GM19324 (cell line): ENCODE measurements at regions not wholly inside any gene's neighbourhood (a gene's known extent, or its start where the extent isn't known, plus 50 kb on each side); places are given as distances from the start of the nearest gene placed in this dataset.
"Not testable (repeated sequence)": the region's sequence is repeated elsewhere in the genome, so short reads cannot be mapped to it uniquely, and the experiment has no call there.

Source experiments
- ATAC-seq: cut with Tn5 transposase; IDR thresholded peaks from one replicate; pipeline ENCODE4 v1.9.1; 2021; ENCODE audit warnings: mild to moderate bottlenecking, moderate library complexity; ENCODE audit not compliant: unreplicated experiment, low FRiP score

DNA sequence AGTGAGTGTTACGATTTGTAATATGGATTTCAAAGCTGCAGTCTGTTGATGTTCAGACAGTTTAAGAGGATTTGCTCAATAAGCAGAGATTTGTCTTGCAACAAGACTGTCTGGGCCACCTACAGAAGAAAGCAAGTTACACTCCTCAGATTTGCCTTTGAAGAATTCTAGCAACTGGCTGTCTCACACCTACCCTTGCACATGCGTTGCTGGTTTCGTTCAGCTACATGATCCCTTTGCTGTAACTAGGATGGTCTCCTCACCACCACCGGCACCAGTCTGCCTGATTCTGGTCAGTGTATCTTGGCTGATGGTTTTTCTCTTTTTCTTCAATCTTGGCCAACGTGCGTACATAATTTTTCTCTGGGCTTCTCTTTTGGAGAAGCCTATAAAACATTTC, 172.7 kb upstream of the LCORL start:
- ATAC-seq = no peak

DNA sequence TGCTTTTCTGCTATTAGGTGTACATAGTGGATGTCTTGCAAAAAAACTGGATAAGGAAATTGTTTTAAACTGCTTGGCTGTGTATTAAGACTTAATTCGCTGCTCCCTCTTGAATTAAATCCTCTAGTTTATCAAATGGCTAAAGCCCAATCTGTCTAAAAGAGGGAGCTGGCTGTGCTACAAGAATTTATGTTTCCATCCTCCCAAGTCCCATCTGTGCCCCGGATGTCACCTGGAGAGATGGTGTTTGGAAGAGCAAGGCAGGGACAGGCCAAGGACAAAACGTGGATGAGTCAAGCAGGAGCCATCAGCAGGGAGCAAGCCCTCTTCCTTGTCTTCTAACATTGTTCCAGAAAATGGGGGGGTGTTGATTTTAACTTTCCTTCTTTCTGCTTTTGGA, 171.3 kb upstream of the LCORL start:
- ATAC-seq = no peak

DNA sequence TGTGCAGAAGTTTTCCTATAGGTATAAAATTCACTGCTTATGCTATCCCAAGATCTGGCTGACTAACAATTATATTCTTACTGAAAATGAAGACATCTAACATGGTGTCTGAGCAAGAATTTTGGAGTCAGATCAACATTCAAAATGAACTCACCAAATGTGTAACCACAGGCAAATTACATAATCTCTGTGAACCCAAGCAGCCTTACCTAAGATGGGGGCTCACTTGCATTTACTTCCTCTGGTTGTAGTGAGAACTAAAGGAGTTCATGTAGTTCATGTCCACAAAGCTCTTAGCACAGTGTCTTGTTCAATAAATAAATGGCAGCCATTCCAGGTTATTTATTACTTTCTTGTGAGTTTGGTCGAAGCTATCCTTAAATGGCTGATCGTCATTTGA, 163.9 kb upstream of the LCORL start:
- ATAC-seq = no peak

DNA sequence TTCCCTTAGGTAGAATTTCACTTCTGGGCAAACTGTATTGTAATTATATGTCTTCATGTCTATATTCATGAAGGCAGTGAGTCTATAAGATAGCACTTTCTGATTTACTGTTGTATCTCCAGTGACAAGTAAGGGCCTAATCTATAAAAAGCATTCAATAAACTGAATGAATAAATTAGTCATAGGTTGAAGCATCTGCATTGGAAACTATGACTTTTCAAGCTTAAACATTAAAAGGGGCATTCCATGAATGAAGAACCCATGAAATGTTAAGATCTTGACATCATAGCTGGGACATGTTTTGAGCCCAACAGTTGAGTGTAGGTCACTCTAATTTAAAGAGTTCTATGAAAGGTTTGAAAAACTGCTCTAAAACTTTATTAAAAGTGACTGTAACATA, 159.3 kb upstream of the LCORL start:
- ATAC-seq = no peak

DNA sequence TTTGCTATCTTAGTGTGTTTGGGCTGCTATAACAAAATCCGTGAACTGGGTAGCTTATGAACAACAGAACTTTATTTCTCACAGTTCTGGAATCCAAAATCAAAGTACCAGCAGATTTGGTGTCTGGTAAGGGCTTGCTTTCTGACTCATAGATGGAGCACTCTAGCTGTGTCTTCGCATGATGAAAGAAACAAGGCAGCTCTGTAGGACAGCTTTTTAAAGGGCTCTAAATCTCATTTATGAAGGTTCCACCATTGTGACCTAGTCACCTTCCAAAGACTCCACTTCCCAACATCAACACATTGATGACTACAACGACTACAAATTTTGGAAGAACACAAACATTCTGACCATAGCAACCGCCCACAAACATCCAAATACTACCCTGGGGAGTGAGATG, 158.6 kb upstream of the LCORL start:
- ATAC-seq = no peak

DNA sequence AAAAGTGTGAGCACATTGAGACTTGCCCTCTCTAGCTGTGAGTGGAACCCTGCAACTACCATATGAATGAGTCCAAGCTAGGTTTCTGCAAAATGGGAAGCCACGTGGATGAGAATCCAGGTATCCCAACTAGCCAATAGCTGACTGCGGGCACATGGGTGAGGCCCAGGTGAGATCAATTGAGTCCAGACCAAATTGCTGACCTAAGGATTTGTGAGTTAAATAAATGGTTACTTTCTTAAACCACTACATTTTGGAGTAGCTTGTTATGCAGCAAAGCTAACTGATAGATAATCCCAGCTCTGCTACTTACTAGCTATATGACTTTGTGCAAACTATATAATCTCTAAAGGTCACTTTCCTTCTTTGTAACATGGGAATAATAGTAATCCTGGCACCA, 150.3 kb upstream of the LCORL start:
- no peak for ATAC-seq

DNA sequence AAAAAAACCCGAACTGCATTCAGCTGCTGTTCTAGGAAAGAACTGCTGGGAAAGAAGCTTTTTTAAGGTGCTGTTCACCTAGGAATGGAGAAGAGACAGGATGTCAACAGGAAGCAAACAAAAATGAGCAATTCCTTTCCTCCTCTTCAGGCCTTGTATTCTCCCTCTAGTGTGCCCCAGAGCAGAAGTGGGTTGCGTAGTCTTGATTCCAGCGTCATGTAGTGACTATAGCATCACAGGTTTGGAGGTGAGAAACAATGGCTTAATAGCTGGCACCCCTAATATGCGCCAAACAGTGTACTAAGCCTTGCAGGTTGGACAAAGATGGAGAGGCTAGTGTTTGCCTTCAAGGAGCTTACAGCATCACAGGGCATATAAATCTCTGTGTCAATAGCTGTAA, 146.3 kb upstream of the LCORL start:
- ATAC-seq = no peak

DNA sequence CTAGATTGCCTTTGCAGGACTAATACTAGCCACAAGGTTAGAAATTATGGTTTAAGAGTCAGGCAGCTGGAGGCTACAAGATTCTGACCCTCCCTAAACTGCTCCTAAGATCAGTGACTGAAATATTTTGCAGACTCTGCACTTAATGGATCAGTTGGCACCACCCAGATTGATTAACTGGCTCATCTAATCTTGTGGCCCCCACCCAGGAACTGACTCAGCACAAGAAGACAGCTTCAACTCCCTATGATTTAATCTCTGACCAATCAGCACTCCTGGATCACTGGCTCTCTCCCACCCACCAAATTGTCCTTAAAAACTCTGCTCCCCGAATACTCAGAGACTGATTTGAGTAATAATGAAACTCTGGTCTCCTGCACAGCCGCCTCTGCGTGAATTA, 145.4 kb upstream of the LCORL start:
- ATAC-seq = no peak

DNA sequence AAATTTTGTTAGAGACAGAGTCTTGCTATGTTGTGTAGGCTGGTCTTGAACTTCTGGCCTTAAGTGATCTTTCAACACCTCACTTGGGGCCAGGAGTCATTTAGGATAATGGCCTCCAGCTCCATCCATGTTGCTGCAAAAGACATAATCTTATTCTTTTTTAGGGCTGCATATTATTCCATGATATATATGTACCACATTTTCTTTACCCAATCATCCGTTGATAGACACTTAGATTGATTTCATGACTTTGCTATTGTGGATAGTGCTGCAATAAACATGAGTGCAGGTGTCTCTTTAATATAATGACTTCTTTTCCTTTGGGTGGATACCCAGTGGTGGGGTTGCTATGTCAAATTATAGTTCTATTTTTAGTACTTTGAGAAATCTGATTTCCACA, 140.9 kb upstream of the LCORL start:
- no peak for ATAC-seq

DNA sequence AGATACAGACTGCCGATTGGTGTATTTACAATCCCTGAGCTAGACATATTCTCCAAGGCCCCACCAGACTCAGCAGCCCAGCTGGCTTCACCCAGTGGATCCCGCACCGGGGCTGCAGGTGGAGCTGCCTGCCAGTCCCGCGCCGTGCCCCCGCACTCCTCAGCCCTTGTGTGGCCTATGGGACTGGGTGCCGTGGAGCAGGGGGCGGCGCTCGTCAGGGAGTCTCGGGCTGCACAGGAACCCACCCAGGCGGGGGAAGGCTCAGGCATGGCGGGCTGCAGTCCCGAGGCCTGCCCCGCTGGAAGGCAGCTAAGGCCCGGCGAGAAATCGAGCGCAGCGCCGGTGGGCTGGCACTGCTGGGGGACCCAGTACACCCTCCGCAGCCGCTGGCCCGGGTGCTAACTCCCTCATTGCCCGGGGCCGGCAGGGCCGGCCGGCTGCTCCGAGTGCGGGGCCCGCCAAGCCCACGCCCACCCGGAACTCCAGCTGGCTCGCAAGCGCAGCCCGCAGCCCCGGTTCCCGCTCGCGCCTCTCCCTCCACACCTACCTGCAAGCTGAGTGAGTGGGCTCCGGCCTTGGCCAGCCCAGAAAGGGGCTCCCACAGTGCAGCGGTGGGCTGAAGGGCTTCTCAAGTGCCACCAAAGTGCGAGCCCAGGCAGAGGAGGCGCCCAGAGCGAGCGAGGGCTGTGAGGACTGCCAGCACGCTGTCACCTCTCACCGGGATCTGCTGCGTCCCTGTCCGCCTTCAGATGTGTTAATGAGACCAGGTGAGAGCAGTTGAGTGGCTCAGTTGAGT, 137.8 kb upstream of the LCORL start:
- not testable (repeated sequence) for ATAC-seq

DNA sequence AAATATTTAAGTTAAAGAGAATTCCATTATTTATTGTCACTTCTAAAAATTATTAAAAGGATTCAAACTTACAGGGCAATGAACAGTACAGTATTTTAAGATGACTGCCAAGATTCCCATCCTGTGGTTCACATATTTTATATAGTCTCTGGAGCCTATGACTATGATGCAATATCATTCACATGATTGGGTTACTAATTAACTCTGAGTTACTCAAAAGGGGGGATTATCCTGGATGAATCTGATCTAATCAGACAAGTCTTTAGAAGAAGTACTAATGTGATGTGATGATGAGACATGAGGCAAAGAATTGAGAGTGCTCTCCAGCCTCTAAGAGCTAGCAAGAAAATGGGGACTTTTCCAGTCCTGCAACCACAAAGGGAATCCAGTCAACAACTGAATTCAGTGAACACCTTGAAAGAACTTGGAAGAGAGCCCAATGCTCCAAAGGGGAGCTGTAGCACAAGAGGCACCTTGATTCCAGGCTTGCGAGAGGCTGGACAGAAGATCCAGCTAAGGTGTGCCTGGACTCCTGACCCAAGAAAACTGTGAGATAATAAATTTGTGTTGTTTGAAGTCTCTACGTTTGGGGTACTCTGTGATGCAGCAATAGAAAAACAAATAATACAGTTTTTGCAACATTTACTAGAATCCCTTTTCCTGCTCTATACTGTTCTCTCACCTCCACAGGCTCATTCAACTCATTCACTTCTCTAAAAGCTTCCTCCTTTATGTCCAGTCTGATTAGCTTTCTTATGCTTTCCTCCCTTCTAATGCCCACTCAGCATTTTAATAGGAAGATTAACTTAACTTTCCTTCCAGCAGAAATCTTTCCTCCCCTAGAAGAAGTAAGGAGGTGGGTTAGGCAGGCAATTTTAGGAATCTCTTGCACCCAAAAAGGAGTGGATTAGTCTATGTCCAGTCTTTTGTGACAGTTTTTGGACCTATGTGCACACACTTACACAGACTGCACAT, 133.8 kb upstream of the LCORL start:
- ATAC-seq = no peak

DNA sequence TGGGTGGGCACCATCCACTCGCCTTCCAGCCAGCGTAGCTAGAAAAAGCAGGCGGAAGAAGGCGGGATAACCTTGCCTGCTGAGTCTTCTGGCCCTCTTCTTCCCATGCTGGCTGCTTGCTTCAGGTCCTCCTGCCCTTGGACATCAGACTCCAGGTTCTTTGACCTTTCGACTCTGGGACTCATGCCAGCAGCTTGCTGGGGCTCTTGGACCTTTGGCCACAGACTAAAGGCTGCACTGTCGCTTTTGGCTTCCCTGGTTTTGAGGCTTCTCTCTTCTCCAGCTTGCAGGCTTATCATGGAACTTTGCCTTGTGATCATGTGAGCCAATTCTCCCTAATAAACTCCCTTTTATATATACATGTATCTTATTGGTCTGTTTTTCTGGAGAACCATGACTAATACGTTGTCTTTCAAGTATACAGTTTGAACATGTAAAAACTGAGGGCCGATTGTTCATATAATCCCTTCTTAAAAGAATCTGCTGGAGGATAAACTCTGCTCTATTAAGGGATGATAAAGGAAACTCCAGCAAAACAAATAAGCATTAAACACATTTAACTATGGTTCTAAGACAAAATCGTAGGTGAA, 116.6 kb upstream of the LCORL start:
- ATAC-seq = no peak

DNA sequence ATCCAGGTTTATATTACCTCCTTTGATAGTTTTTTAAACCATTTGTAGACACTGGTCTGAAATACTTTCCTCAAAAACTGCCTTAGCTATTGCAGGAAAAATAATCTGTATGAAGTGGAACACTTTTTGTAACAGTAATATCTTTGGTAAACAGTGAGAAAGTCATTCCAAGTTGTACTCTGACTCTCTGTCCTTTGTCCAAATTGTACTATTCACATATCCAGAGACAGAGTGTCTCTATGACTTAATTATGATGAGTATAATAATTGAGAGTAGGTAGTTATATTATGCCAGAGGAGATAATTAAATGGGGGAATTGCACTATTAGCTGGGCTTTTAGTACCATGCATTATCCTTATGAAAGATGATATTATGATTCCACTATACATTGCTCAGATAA, 112.6 kb upstream of the LCORL start:
- ATAC-seq = no peak

DNA sequence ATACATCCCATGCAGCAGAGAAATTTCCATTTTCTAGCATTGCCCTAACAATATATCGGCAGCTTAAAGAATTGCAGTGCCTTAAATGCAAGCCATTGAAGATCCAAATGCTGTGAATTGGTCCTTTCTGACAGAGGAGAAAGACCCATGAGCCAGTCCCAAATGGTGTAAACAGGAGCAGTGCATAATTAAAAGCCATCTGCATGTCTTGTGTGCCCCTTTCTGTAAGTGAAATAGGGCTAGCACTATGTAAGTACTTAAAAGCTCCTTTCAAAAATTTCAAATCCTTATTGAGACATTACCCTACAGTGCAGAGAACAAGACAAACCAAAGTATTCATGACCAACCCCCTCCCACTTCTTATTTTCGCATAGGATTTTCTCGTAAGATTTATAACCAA, 108.7 kb upstream of the LCORL start:
- ATAC-seq = no peak

DNA sequence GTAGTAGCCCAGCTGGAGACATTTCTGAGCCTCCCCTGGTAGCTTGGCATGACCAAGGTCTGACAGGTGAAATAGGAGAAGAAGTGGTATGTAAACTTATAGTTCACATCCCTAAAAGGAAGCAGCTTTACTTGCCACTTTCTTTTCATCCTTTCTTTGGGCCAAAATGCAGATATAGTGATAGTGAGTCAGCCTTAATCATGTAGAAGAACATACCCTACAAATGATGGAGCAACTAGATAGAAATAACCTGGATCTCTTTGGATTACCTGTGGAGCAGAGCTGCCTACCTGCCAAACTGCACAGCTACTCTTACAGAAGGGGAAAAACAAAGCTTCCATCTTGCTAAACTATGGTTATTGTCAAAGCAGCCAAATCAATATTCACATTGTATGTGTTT, 106.7 kb upstream of the LCORL start:
- ATAC-seq = no peak

DNA sequence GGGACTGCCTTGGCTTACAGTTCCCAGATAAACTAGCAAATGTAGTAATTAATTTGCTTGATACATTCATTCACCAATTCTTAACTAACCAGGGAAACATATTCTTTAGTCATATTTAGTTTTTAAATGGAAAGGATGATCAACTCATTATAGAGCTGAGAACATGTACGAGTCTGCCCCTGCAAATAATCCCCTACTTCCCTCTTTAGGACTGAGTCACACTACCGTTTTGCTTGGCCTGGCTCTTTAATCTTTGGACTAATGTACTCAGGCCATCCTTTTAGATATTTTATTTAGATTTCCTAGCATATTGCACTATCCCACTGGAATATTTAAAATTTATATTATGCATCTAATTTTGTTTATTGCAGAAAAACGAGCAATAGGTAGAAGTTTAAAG, 105.5 kb upstream of the LCORL start:
- no peak for ATAC-seq

DNA sequence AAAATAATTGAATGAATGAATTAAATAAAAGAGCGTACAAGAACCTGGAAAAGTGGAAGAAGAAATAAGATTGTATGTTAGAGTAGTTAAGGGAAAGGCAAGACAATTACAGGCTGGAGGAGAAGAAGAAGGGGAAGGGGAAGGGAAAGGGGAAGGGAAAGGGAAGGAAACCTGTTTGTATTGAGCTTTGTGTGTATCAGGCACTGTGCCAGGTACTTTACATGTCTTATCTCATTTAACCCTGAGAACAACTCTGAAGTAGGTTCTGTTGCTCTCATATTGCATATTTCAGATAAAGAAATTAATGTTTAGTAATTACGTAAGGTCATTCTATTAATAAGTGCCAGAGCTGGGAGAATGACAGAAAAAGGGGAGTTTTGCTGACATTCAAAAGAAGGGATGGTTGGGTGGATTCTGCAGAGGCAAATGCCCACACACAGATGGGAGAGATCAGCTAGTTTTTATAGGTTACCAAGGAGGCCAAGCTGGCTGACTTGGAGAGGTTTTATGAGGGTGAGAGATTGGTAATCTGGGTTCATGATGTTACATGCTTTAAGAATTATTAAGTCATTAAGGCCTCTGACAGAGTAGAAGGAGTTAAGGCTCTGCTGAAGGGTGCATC, 92.3 kb upstream of the LCORL start:
- ATAC-seq = no peak

DNA sequence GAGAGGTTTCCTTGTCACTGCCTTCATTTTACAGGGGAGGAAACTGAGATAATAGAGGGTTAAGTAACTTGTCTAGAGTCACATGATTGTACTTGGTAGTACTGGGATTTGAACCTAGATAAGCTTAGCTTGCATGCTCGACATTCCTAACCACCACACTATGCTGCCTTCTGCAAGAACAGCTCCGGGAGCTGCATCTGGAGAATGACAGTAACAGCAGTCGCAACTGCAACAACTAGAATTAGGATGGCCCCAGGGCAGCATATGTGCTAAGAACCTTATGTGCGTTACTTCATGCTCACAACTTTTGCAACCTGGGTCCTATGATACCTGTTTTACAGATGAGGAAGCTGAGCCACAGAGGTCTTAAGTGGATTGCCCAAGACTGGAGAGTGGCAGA, 89.5 kb upstream of the LCORL start:
- ATAC-seq = no peak

DNA sequence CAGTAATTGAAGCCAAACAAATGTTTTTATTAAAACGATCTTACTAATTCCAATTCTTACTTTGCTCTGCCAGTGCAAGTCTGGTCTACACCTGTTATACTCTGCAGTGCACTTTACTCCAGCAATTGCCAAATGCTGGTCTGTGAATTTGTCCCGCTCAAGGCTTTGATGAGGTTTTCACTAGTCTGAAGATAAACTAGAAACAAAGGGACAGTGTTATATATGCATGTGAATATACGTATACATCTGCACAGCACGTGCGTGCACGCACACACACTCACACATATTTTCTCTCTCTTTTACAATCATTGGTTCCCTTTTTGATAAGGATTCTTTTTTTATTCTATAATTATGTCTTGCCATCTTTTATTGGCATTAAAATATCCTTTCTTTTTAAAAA, 88.5 kb upstream of the LCORL start:
- ATAC-seq = no peak

DNA sequence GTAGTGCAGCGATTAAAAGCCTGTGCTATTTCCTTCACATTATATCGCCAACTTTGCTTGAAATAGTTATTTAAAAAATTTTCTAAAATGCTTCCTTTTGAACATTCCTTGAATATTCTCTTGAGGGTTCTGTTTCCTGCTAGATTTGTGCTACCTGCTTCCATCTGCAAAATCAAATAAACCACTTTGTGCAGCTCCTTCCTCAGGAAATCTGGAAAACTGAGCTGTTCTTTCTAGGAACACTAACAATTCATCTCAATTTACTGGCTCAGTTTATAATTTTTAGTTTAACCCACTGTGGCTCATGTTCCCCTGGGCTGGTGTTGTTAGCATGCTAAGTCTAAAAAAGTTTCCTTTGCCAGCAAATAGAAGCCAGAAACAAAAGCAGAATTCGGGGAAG, 88.1 kb upstream of the LCORL start:
- ATAC-seq = no peak
